DOHH2 (cell line): ENCODE measurements at regions not wholly inside any gene's neighbourhood (a gene's known extent, or its start where the extent isn't known, plus 50 kb on each side); places are given as distances from the start of the nearest gene placed in this dataset.

ENCODE experiments used
- H3F3A ChIP-seq: fragments of 200-600 bp; sonication (generic), shearing (Covaris generic); 2 replicates; pipeline ENCODE4 v1.6.0; 2016; ENCODE audit warnings: antibody characterized with exemption, mild to moderate bottlenecking; ENCODE audit not compliant: control insufficient read depth, insufficient read depth
- H3K27ac ChIP-seq: fragments of 200-600 bp; sonication (generic); 2 replicates; pipeline ENCODE4 v1.5.1; 2014; ENCODE audit warnings: low read depth, mild to moderate bottlenecking, low read length, moderate library complexity
- H3K27me3 ChIP-seq: fragments of 200-600 bp; sonication (generic); 2 replicates; pipeline ENCODE4 v1.6.1; 2014; ENCODE audit warnings: mild to moderate bottlenecking, low read length, mixed read lengths; ENCODE audit not compliant: control insufficient read depth
- H3K36me3 ChIP-seq: fragments of 200-600 bp; sonication (generic); 2 replicates; pipeline ENCODE4 v1.6.1; 2014; ENCODE audit warnings: mild to moderate bottlenecking, low read length, moderate library complexity, mixed read lengths; ENCODE audit not compliant: control insufficient read depth
- H3K4me1 ChIP-seq: fragments of 200-600 bp; sonication (generic); 2 replicates; pipeline ENCODE4 v1.6.1; 2014; ENCODE audit warnings: mild to moderate bottlenecking, low read length, mixed read lengths; ENCODE audit not compliant: control insufficient read depth
- H3K4me2 ChIP-seq: fragments of 200-600 bp; sonication (generic); 2 replicates; pipeline ENCODE4 v1.6.0; 2014; ENCODE audit warnings: mild to moderate bottlenecking, low read length, moderate library complexity
- H3K4me3 ChIP-seq: fragments of 200-600 bp; sonication (generic); 2 replicates; pipeline ENCODE4 v1.5.1; 2014; ENCODE audit warnings: mild to moderate bottlenecking, low read length, mixed read lengths
- H3K79me2 ChIP-seq: fragments of 200-600 bp; sonication (generic); 2 replicates; pipeline ENCODE4 v1.6.1; 2014; ENCODE audit warnings: mild to moderate bottlenecking, low read length, mixed read lengths; ENCODE audit not compliant: control insufficient read depth
- H3K9me2 ChIP-seq: fragments of 200-600 bp; sonication (generic); replicated peaks from 2 replicates; pipeline ENCODE4 v1.6.1; 2014; ENCODE audit warnings: mild to moderate bottlenecking, low read length, mixed read lengths; ENCODE audit not compliant: control insufficient read depth
- H3K9me3 ChIP-seq: fragments of 200-600 bp; sonication (generic); 2 replicates; pipeline ENCODE4 v1.6.1; 2014; ENCODE audit warnings: antibody characterized with exemption, low read length, mixed read lengths; ENCODE audit not compliant: control insufficient read depth, insufficient read depth
- H4K20me1 ChIP-seq: fragments of 200-600 bp; sonication (generic); 2 replicates; pipeline ENCODE4 v1.6.0; 2014; ENCODE audit warnings: low read depth, mild to moderate bottlenecking, antibody characterized with exemption, low read length, moderate library complexity; ENCODE audit not compliant: control insufficient read depth, insufficient read depth
- EZH2phosphoT487 ChIP-seq: fragments of 200-600 bp; sonication (generic); IDR thresholded peaks from 2 replicates; pipeline ENCODE4 v1.6.1; 2017; ENCODE audit warnings: borderline replicate concordance, mild to moderate bottlenecking, antibody characterized with exemption, low read length, moderate library complexity, mixed read lengths
- TF ChIP-seq, protein P1 (sequence below): fragments of 200-600 bp; sonication (generic); IDR thresholded peaks from one replicate; pipeline ENCODE4 v1.5.1; 2014; ENCODE audit warnings: antibody characterized with exemption, mild to moderate bottlenecking, low read depth, low read length; ENCODE audit not compliant: poor library complexity, severe bottlenecking

DNA sequence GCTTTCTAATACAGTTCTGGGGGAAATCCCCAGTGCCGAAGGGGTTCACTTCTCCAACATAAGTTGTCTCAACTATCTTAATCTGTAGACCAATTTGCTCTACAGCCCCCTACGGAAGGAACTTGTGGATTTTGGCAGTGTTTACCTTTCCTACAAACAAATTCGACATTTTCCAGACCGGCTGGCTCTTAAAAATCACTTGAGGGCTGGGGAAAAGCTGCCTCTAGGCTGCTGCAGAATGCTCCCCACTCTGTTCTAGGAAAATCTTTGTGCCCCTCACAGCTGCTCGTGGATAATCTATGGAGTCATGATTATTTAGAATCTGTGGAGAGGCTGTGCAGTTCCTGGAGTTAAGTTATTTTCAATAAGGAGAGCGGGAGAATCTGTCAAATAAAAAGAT lies 474.6 kb upstream of the FZD8 start:
- Histone ChIP-seq H3K79me2 (no peaks in the 10 kb centered on the region), H3K4me3 (no peak overlapping the region), H3K36me3 (no peaks in the 10 kb centered on the region), H3K9me3 (no peaks in the 10 kb centered on the region), H3K9me2 (no peaks in the 10 kb centered on the region), H3K4me2 (no peak overlapping the region), H3F3A (no peaks in the 10 kb centered on the region), H3K27me3 (no peaks in the 10 kb centered on the region), H3K4me1 (no peaks in the 10 kb centered on the region), H3K27ac (no peak overlapping the region), H4K20me1 (no peaks in the 10 kb centered on the region)
- TF ChIP-seq EZH2phosphoT487, result no peak
- TF ChIP-seq, protein P1, sequence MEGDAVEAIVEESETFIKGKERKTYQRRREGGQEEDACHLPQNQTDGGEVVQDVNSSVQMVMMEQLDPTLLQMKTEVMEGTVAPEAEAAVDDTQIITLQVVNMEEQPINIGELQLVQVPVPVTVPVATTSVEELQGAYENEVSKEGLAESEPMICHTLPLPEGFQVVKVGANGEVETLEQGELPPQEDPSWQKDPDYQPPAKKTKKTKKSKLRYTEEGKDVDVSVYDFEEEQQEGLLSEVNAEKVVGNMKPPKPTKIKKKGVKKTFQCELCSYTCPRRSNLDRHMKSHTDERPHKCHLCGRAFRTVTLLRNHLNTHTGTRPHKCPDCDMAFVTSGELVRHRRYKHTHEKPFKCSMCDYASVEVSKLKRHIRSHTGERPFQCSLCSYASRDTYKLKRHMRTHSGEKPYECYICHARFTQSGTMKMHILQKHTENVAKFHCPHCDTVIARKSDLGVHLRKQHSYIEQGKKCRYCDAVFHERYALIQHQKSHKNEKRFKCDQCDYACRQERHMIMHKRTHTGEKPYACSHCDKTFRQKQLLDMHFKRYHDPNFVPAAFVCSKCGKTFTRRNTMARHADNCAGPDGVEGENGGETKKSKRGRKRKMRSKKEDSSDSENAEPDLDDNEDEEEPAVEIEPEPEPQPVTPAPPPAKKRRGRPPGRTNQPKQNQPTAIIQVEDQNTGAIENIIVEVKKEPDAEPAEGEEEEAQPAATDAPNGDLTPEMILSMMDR, result no peak

DNA sequence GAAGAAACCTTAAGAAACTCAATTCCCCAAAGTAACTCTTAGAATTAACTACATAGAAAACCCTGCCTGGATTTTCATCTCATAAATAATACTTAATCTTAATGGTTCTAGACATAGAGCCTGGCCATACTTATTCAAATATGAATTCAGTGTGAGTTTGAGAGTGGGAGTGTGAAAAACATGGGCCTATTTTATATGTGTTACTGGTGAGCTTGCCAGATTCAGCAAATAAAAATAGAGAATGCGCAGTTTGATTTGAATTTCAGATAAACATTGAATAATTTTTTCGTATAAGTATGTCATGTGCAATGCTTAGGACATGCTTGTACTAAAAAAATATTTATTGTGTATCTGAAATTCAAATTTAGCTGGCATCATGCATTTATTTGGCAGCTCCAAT lies 473.9 kb upstream of the FZD8 start:
- H3K27me3 ChIP-seq, result no peaks in the 10 kb centered on the region
- no peak overlapping the region for H3K4me3 ChIP-seq
- H3K9me2 ChIP-seq, result no peaks in the 10 kb centered on the region
- no peak overlapping the region for H3K4me2 ChIP-seq
- no peaks in the 10 kb centered on the region for H3K9me3 ChIP-seq
- H3K36me3 ChIP-seq, result no peaks in the 10 kb centered on the region
- no peaks in the 10 kb centered on the region for H3K79me2 ChIP-seq
- no peak overlapping the region for H3K27ac ChIP-seq
- no peaks in the 10 kb centered on the region for H3F3A ChIP-seq
- no peaks in the 10 kb centered on the region for H3K4me1 ChIP-seq
- TF ChIP-seq, protein P1, result no peak
- TF ChIP-seq EZH2phosphoT487, result no peak
- H4K20me1 ChIP-seq, result no peaks in the 10 kb centered on the region

DNA sequence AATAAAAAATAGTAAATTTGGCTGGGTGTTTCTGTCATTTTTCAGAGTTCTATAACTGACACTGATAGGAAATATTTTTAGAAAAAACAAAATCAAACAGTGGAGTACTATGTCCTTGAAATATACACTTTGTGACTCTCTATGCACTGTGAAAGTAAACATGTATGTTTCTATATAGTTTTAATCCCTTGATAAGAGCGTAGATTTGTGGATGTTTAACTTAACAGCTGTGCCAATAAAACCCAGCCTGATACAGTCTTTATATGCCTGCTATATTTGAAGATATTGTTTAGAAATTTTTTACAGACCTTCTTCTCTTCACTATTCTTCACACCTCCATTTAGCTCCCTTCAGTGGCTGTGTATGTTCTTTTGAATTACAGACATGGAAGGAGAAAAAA lies 473.3 kb upstream of the FZD8 start:
- H3K79me2 ChIP-seq, result no peaks in the 10 kb centered on the region
- H3K4me1 ChIP-seq, result no peaks in the 10 kb centered on the region
- H3K27ac ChIP-seq, result no peak overlapping the region
- H3K9me3 ChIP-seq, result no peaks in the 10 kb centered on the region
- H4K20me1 ChIP-seq, result no peaks in the 10 kb centered on the region
- no peaks in the 10 kb centered on the region for H3K36me3 ChIP-seq
- no peaks in the 10 kb centered on the region for H3K9me2 ChIP-seq
- H3K4me3 ChIP-seq, result no peak overlapping the region
- H3F3A ChIP-seq, result no peaks in the 10 kb centered on the region
- TF ChIP-seq EZH2phosphoT487, result no peak
- TF ChIP-seq, protein P1, result no peak
- no peaks in the 10 kb centered on the region for H3K27me3 ChIP-seq
- no peak overlapping the region for H3K4me2 ChIP-seq

DNA sequence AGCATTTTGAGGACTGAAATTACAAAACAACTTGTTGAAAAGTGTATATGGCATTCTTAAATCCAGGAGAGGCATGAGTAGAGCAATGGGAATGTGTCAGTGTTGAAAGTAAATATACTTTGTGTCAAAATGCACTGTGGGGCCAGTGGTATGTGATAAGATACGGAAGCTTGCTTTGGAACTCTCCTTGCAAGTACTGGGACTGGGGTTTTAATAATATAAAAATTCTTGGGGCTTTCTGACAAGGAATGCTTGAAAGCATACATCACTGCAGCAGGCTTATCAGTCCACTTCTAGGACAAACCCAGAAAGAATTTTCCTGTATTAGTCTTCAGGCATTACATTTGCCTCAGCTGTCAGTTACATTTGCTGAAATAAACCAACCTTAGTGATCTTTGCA lies 472.8 kb upstream of the FZD8 start:
- H3F3A ChIP-seq, result no peaks in the 10 kb centered on the region
- TF ChIP-seq, protein P1, result no peak
- no peak for TF ChIP-seq EZH2phosphoT487
- no peaks in the 10 kb centered on the region for H3K36me3 ChIP-seq
- no peaks in the 10 kb centered on the region for H4K20me1 ChIP-seq
- no peaks in the 10 kb centered on the region for H3K9me3 ChIP-seq
- no peaks in the 10 kb centered on the region for H3K27me3 ChIP-seq
- no peaks in the 10 kb centered on the region for H3K4me1 ChIP-seq
- H3K4me2 ChIP-seq, result no peak overlapping the region
- no peaks in the 10 kb centered on the region for H3K79me2 ChIP-seq
- H3K27ac ChIP-seq, result no peak overlapping the region
- H3K9me2 ChIP-seq, result no peaks in the 10 kb centered on the region
- no peak overlapping the region for H3K4me3 ChIP-seq
